ENCODE measurements at regions not wholly inside any gene's neighbourhood (a gene's known extent, or its start where the extent isn't known, plus 50 kb on each side); places are given as distances from the start of the nearest gene placed in this dataset.
A peak's percentile ranks its signal among the peaks of the same experiment; 100 is the strongest.

GRCh38 chr16:60792437-60792836, 1243.8 kb downstream of the CDH8 start:
- no peak overlapping the region for H3K4me2 ChIP-seq (ENCODE audit: low read length)
- no peak overlapping the region for H3K4me3 ChIP-seq (ENCODE audit: low read length)
- no peak overlapping the region for H2AFZ ChIP-seq (ENCODE audit: low read depth, low read length)
- H3K27me3 ChIP-seq (ENCODE audit: insufficient read depth, low read depth, low read length), result peaks cover 4% of the 10 kb centered on the region
- TF ChIP-seq SMC3 (conservative IDR thresholded peaks at IDR 0.05; ENCODE audit: poor library complexity) (no peak), POLR2AphosphoS5 (IDR thresholded peaks at IDR 0.05) (peak; percentile 86), EP300 (conservative IDR thresholded peaks at IDR 0.05; ENCODE audit: poor library complexity, severe bottlenecking) (peak; percentile 81), RAD21 (conservative IDR thresholded peaks at IDR 0.05) (no peak), REST (IDR thresholded peaks at IDR 0.05; ENCODE audit: borderline replicate concordance) (peak; percentile 94), CTCF (IDR thresholded peaks at IDR 0.05; ENCODE audit: poor library complexity, severe bottlenecking) (no peak)
- no peaks in the 10 kb centered on the region for H3K9me2 ChIP-seq (ENCODE audit: insufficient read depth, low read length)
- H4K20me1 ChIP-seq (ENCODE audit: insufficient read depth), result no peaks in the 10 kb centered on the region
- H3K9ac ChIP-seq (ENCODE audit: low read length), result no peak overlapping the region
- H3K79me2 ChIP-seq (replicated peaks; ENCODE audit: insufficient read depth, low read length), result no peaks in the 10 kb centered on the region
- H3K36me3 ChIP-seq (ENCODE audit: insufficient read depth, low read length), result no peaks in the 10 kb centered on the region
- no peaks in the 10 kb centered on the region for H3F3A ChIP-seq (ENCODE audit: insufficient read depth, low read length, poor library complexity, severe bottlenecking)
- no peaks in the 10 kb centered on the region for H3K9me3 ChIP-seq (ENCODE audit: low read length)
- no peak overlapping the region for H3K27ac ChIP-seq (ENCODE audit: low read length)

GRCh38 chr16:60788631-60789030, 1247.6 kb downstream of the CDH8 start:
- Histone ChIP-seq H3K27me3 (ENCODE audit: insufficient read depth, low read depth, low read length) (peaks cover 1% of the 10 kb centered on the region), H3K79me2 (replicated peaks; ENCODE audit: insufficient read depth, low read length) (no peaks in the 10 kb centered on the region), H3K4me3 (ENCODE audit: low read length) (no peak overlapping the region), H2AFZ (ENCODE audit: low read depth, low read length) (no peak overlapping the region), H3K9ac (ENCODE audit: low read length) (no peak overlapping the region), H3K36me3 (ENCODE audit: insufficient read depth, low read length) (no peaks in the 10 kb centered on the region), H3K9me3 (ENCODE audit: low read length) (no peaks in the 10 kb centered on the region), H3K9me2 (ENCODE audit: insufficient read depth, low read length) (no peaks in the 10 kb centered on the region), H3K4me2 (ENCODE audit: low read length) (no peak overlapping the region), H4K20me1 (ENCODE audit: insufficient read depth) (no peaks in the 10 kb centered on the region), H3F3A (ENCODE audit: insufficient read depth, low read length, poor library complexity, severe bottlenecking) (no peaks in the 10 kb centered on the region), H3K27ac (ENCODE audit: low read length) (no peak overlapping the region)
- TF ChIP-seq POLR2AphosphoS5 (IDR thresholded peaks at IDR 0.05), result no peak
- TF ChIP-seq REST (IDR thresholded peaks at IDR 0.05; ENCODE audit: borderline replicate concordance), result no peak
- TF ChIP-seq SMC3 (conservative IDR thresholded peaks at IDR 0.05; ENCODE audit: poor library complexity), result no peak
- TF ChIP-seq MXI1 (conservative IDR thresholded peaks at IDR 0.05; ENCODE audit: poor library complexity, severe bottlenecking), result no peak
- TF ChIP-seq EP300 (conservative IDR thresholded peaks at IDR 0.05; ENCODE audit: poor library complexity, severe bottlenecking), result no peak
- no peak for TF ChIP-seq TAF1 (IDR thresholded peaks at IDR 0.05; ENCODE audit: low read depth)
- TF ChIP-seq EZH2 (IDR thresholded peaks at IDR 0.05; ENCODE audit: borderline replicate concordance, insufficient read depth, low read length, poor library complexity, severe bottlenecking), result no peak
- TF ChIP-seq CTCF (IDR thresholded peaks at IDR 0.05; ENCODE audit: poor library complexity, severe bottlenecking), result no peak

Data from neural cell (in vitro differentiated cells).